Middle frontal gyrus (tissue), 1 donor: ENCODE measurements at regions not wholly inside any gene's neighbourhood (a gene's known extent, or its start where the extent isn't known, plus 50 kb on each side); places are given as distances from the start of the nearest gene placed in this dataset.

Experiments used
- DNase-seq: peaks from one replicate; pipeline ENCODE4 v3.0.0-alpha.2; 2015; ENCODE audit warnings: low spot score; ENCODE audit errors: extremely low spot score

GRCh38 chr4:141783770-141784169, 147.4 kb downstream of the IL15 start:
- DNase-seq = no peak

- DNase-seq = no peak
Measured at GRCh38 chr4:141786946-141787345, 150.6 kb downstream of the IL15 start.

GRCh38 chr4:141788169-141788915, 152.0 kb downstream of the IL15 start:
- no peak for DNase-seq

- no peak for DNase-seq
Measured at GRCh38 chr4:141789716-141790115, 153.3 kb downstream of the IL15 start.

GRCh38 chr4:141792164-141792563, 155.8 kb downstream of the IL15 start:
- DNase-seq = no peak

GRCh38 chr4:141797966-141798365, 161.6 kb downstream of the IL15 start:
- no peak for DNase-seq

GRCh38 chr4:141801558-141801957, 165.2 kb downstream of the IL15 start:
- DNase-seq = no peak

- DNase-seq = no peak
Measured at GRCh38 chr4:141802333-141802732, 165.9 kb downstream of the IL15 start.

- DNase-seq = no peak
Measured at GRCh38 chr4:141804836-141805235, 168.5 kb downstream of the IL15 start.

GRCh38 chr4:141807103-141807891, 170.9 kb downstream of the IL15 start:
- DNase-seq = no peak

GRCh38 chr4:141810038-141810711, 173.8 kb downstream of the IL15 start:
- DNase-seq = no peak

GRCh38 chr4:141810712-141811375, 174.5 kb downstream of the IL15 start:
- no peak for DNase-seq

- DNase-seq = no peak
Measured at GRCh38 chr4:141812158-141812557, 175.8 kb downstream of the IL15 start.

GRCh38 chr4:141814499-141814898, 178.1 kb downstream of the IL15 start:
- no peak for DNase-seq

- no peak for DNase-seq
Measured at GRCh38 chr4:141815646-141816045, 179.3 kb downstream of the IL15 start.

- no peak for DNase-seq
Measured at GRCh38 chr4:141826260-141826659, 189.9 kb downstream of the IL15 start.

GRCh38 chr4:141833209-141833608, 196.8 kb downstream of the IL15 start:
- DNase-seq = no peak

- DNase-seq = no peak
Measured at GRCh38 chr4:141840299-141840986, 204.1 kb downstream of the IL15 start.

GRCh38 chr4:141843136-141843535, 206.8 kb downstream of the IL15 start:
- DNase-seq = no peak

GRCh38 chr4:141845901-141846300, 209.5 kb downstream of the IL15 start:
- DNase-seq = no peak

- no peak for DNase-seq
Measured at GRCh38 chr4:141849367-141849766, 213.0 kb downstream of the IL15 start.
